ENCODE measurements at regions not wholly inside any gene's neighbourhood (a gene's known extent, or its start where the extent isn't known, plus 50 kb on each side); places are given as distances from the start of the nearest gene placed in this dataset.

DNA sequence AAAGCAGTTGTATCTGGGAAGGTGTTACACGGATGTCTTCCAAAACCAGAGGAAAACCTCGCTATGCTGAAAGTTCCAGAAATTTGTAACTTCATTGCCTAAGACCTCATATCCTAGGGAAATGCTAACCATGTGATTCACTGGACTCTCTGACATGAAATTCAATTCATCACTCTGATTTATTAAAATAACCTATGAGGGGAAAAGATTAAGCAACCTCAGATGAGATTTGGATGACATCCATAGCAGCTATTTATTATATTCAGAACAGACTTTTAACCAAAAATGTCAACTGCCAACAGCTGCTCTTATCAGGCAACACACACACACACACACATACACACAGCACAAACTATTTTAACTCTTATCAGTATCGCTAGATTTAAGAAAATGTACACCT is 1006.4 kb upstream of the CTNND2 start:
- no peak overlapping the region for H3K27ac ChIP-seq
- H3K4me3 ChIP-seq, result no peak overlapping the region
- no peaks in the 10 kb centered on the region for H3K27me3 ChIP-seq
- no peaks in the 10 kb centered on the region for H3K4me1 ChIP-seq
- H3K9ac ChIP-seq (ENCODE audit: low read depth in 2 of 2, low read length in 2 of 2), result no peak overlapping the region
- TF ChIP-seq, protein P1, sequence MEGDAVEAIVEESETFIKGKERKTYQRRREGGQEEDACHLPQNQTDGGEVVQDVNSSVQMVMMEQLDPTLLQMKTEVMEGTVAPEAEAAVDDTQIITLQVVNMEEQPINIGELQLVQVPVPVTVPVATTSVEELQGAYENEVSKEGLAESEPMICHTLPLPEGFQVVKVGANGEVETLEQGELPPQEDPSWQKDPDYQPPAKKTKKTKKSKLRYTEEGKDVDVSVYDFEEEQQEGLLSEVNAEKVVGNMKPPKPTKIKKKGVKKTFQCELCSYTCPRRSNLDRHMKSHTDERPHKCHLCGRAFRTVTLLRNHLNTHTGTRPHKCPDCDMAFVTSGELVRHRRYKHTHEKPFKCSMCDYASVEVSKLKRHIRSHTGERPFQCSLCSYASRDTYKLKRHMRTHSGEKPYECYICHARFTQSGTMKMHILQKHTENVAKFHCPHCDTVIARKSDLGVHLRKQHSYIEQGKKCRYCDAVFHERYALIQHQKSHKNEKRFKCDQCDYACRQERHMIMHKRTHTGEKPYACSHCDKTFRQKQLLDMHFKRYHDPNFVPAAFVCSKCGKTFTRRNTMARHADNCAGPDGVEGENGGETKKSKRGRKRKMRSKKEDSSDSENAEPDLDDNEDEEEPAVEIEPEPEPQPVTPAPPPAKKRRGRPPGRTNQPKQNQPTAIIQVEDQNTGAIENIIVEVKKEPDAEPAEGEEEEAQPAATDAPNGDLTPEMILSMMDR (IDR thresholded peaks at IDR 0.05), result no peak
- no peak for DNase-seq
- intact Hi-C loops (cut with DNase I), result no loop called here
- H3K36me3 ChIP-seq, result no peaks in the 10 kb centered on the region
- H3K9me3 ChIP-seq, result no peaks in the 10 kb centered on the region

DNA sequence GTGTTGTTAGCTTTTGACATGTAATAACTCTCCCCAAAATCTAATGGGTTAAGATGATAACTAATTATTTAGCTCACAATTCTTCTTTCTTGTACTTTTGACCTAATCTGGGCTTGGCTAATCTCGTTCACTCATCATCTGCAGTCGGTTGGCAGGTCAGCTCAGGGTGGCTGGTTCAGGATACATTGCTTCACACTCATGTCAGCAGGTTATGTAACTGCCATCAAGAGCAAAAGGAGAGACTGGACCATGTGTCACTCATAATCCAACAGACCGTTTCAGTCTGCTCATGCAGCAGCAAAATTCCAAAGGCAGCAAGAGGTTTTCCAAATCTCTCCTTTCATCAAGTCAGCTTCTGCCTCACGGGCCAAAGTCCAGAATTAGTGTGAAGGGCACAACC is 998.4 kb upstream of the CTNND2 start:
- Histone ChIP-seq H3K4me1 (no peaks in the 10 kb centered on the region), H3K27me3 (no peaks in the 10 kb centered on the region), H3K36me3 (no peaks in the 10 kb centered on the region), H3K9ac (ENCODE audit: low read depth in 2 of 2, low read length in 2 of 2) (no peak overlapping the region), H3K27ac (no peak overlapping the region), H3K4me3 (no peak overlapping the region), H3K9me3 (no peaks in the 10 kb centered on the region)
- no peak for DNase-seq
- intact Hi-C loops (cut with DNase I), result no loop called here
- TF ChIP-seq, protein P1 (IDR thresholded peaks at IDR 0.05), result no peak

DNA sequence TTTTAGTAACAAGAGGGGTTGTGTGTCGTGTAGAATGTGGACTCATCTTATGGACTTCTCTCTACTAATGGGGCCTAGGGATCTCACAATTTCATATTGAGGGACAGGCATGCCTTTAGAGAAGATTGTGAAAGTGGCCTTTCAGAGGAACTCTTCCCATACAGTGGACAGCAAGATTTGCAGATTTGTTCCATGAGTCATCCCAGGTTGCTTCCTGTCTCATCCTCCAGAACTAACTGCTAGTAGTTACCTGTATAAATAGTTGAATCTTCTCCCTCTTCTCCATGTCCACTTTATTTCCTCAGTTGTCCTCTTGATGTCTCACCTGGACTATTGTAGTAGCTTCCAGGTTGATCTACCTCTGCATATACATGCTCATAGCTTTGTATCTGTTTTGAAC is 997.5 kb upstream of the CTNND2 start:
- Histone ChIP-seq H3K27me3 (no peaks in the 10 kb centered on the region), H3K9me3 (no peaks in the 10 kb centered on the region), H3K4me1 (no peaks in the 10 kb centered on the region), H3K4me3 (no peak overlapping the region), H3K9ac (ENCODE audit: low read depth in 2 of 2, low read length in 2 of 2) (no peak overlapping the region), H3K27ac (no peak overlapping the region), H3K36me3 (no peaks in the 10 kb centered on the region)
- intact Hi-C loops (cut with DNase I), result no loop called here
- TF ChIP-seq, protein P1 (IDR thresholded peaks at IDR 0.05), result no peak
- DNase-seq, result no peak

DNA sequence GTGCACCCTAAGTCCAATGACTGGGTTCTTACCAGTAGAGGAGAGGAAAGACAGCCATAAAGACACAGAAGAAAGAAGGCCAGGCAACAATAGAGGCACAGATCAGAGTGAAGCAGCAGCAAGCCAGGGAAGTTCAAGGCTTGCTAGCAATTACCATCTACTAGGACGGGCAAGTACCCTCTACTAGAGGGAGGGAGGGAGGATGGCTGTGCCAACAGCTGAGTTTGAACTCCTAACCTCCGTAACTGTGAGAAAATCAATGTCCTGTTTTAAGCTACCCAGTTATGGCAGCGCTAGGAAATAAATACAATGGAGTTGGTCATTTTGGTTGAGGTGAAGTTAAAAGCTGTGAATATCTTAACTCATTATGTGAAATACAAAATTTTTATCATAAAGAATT is 991.8 kb upstream of the CTNND2 start:
- intact Hi-C loops (cut with DNase I), result no loop called here
- H3K27ac ChIP-seq, result no peak overlapping the region
- no peak overlapping the region for H3K4me3 ChIP-seq

DNA sequence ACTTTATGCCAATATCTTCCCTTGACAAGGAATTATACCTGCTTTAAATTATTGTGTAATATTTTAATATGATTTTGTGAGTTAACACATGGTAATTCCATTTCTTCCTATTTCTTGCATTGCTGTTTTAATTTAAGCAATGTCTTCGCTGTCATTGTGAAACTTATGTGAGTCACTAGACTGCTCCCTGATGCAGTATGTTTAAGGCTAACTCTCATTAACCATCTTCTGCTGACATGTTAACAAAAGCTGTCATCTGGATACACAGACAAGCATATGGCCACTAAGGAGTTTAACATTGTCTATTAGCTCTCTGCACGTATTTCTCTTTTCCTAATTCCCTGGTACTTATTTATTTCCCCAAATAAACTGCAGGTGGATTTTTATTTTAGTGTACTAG is 980.8 kb upstream of the CTNND2 start:
- no peaks in the 10 kb centered on the region for H3K27me3 ChIP-seq
- intact Hi-C loops (cut with DNase I), result no loop called here
- no peaks in the 10 kb centered on the region for H3K9me3 ChIP-seq
- H3K27ac ChIP-seq, result no peak overlapping the region
- H3K4me3 ChIP-seq, result no peak overlapping the region
- DNase-seq, result no peak
- TF ChIP-seq, protein P1 (IDR thresholded peaks at IDR 0.05), result no peak
- H3K4me1 ChIP-seq, result no peaks in the 10 kb centered on the region
- H3K36me3 ChIP-seq, result no peaks in the 10 kb centered on the region
- no peak overlapping the region for H3K9ac ChIP-seq (ENCODE audit: low read depth in 2 of 2, low read length in 2 of 2)

More for the DNA sequence above, 991.8 kb upstream of the CTNND2 start:
- H3K36me3 ChIP-seq, result no peaks in the 10 kb centered on the region
- TF ChIP-seq, protein P1 (IDR thresholded peaks at IDR 0.05), result no peak
- H3K9ac ChIP-seq (ENCODE audit: low read depth in 2 of 2, low read length in 2 of 2), result no peak overlapping the region
- DNase-seq, result no peak
- no peaks in the 10 kb centered on the region for H3K4me1 ChIP-seq
- no peaks in the 10 kb centered on the region for H3K9me3 ChIP-seq
- no peaks in the 10 kb centered on the region for H3K27me3 ChIP-seq

DNA sequence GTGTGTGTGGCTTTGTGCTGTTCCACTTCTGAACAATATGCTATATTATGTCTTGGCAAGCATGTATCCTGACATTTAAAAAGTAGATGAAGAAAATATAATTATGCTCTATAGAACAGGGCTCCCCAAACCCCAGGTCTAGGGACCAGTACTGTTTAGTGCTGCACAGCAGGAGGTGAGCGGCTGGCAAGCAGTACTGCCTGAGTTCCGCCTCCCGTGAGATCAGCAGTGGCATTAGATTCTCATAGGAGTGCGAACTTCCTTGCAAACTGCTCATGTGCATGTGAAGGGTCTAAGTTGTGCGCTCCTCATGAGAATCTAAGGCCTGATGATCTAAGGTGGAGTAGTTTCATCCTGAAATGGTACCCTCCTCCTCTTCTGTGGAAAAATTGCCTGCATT is 979.1 kb upstream of the CTNND2 start:
- Histone ChIP-seq H3K36me3 (no peaks in the 10 kb centered on the region), H3K27ac (no peak overlapping the region), H3K9ac (ENCODE audit: low read depth in 2 of 2, low read length in 2 of 2) (no peak overlapping the region), H3K4me1 (no peaks in the 10 kb centered on the region), H3K9me3 (no peaks in the 10 kb centered on the region), H3K4me3 (no peak overlapping the region), H3K27me3 (no peaks in the 10 kb centered on the region)
- TF ChIP-seq, protein P1 (IDR thresholded peaks at IDR 0.05), result no peak
- intact Hi-C loops (cut with DNase I), result no loop called here
- no peak for DNase-seq

All from colonic mucosa (tissue), 4 donors.